HEK293T (cell line): ENCODE measurements at regions not wholly inside any gene's neighbourhood (a gene's known extent, or its start where the extent isn't known, plus 50 kb on each side); places are given as distances from the start of the nearest gene placed in this dataset.

ENCODE experiments used
- CTCF ChIA-PET: fragments of 350-600 bp; formaldehyde crosslinking; extraction: SDS; loops from one replicate; lab custom pipeline; 2021; ENCODE audit warnings: antibody characterized with exemption, inconsistent platforms; lab: Yijun Ruan, JAX
- POLR2A ChIA-PET: fragments of 350-600 bp; formaldehyde crosslinking; extraction: SDS; loops from one replicate; lab custom pipeline; 2020; ENCODE audit warnings: antibody characterized with exemption, inconsistent platforms; lab: Yijun Ruan, JAX
- DNase-seq: peaks from one replicate; pipeline ENCODE4 v3.0.0; 2012; ENCODE audit warnings: mixed read lengths; ENCODE audit errors: extremely low spot score
- ARNT ChIP-seq: fragments of 450-650 bp; IDR thresholded peaks from 2 replicates; pipeline ENCODE4 v1.6.1; 2017; ENCODE audit warnings: mild to moderate bottlenecking
- BHLHE40 ChIP-seq: fragments of 450-650 bp; IDR thresholded peaks from 2 replicates; pipeline ENCODE4 v1.6.1; 2016; ENCODE audit warnings: mild to moderate bottlenecking, moderate library complexity, borderline replicate concordance
- CTBP1 ChIP-seq: fragments of 450-650 bp; IDR thresholded peaks from 2 replicates; pipeline ENCODE4 v1.6.1; 2016; ENCODE audit warnings: borderline replicate concordance
- ELF4 ChIP-seq: fragments of 450-650 bp; IDR thresholded peaks from 2 replicates; pipeline ENCODE4 v1.6.1; 2017; ENCODE audit warnings: antibody characterized with exemption
- FOXA1 ChIP-seq: fragments of 450-650 bp; IDR thresholded peaks from 2 replicates; pipeline ENCODE4 v1.6.1; 2016; ENCODE audit warnings: mild to moderate bottlenecking
- FOXK2 ChIP-seq: fragments of 450-650 bp; IDR thresholded peaks from 2 replicates; pipeline ENCODE4 v1.6.1; 2016; ENCODE audit warnings: mild to moderate bottlenecking
- FOXM1 ChIP-seq: fragments of 450-650 bp; IDR thresholded peaks from 2 replicates; pipeline ENCODE4 v1.6.1; 2017; ENCODE audit warnings: mild to moderate bottlenecking, borderline replicate concordance
- HDGF ChIP-seq: fragments of 450-650 bp; IDR thresholded peaks from 2 replicates; pipeline ENCODE4 v1.6.1; 2017; ENCODE audit warnings: antibody characterized with exemption, borderline replicate concordance
- L3MBTL2 ChIP-seq: fragments of 450-650 bp; conservative IDR thresholded peaks from 2 replicates; pipeline ENCODE4 v1.6.1; 2016; ENCODE audit warnings: mild to moderate bottlenecking
- LEF1 ChIP-seq: fragments of 450-650 bp; IDR thresholded peaks from 2 replicates; pipeline ENCODE4 v1.6.1; 2017; ENCODE audit warnings: mild to moderate bottlenecking, borderline replicate concordance
- NFRKB ChIP-seq: fragments of 450-650 bp; IDR thresholded peaks from 2 replicates; pipeline ENCODE4 v1.6.1; 2016; ENCODE audit warnings: mild to moderate bottlenecking, moderate library complexity
- PKNOX1 ChIP-seq: fragments of 450-650 bp; IDR thresholded peaks from 2 replicates; pipeline ENCODE4 v1.6.1; 2016
- SP1 ChIP-seq: fragments of 450-650 bp; IDR thresholded peaks from 2 replicates; pipeline ENCODE4 v1.6.1; 2017
- SUZ12 ChIP-seq: fragments of 450-650 bp; IDR thresholded peaks from 2 replicates; pipeline ENCODE4 v1.6.1; 2016; ENCODE audit warnings: mild to moderate bottlenecking
- TARDBP ChIP-seq: fragments of 450-650 bp; IDR thresholded peaks from 2 replicates; pipeline ENCODE4 v1.6.1; 2016
- ZNF384 ChIP-seq: fragments of 450-650 bp; IDR thresholded peaks from 2 replicates; pipeline ENCODE4 v1.6.1; 2016

- TF ChIP-seq FOXA1: no peak
- no peak for TF ChIP-seq ZNF384
- no peak for TF ChIP-seq SUZ12
- no peak for TF ChIP-seq ELF4
- TF ChIP-seq BHLHE40: no peak
- no peak for TF ChIP-seq HDGF
- no peak for TF ChIP-seq TARDBP
- TF ChIP-seq LEF1: no peak
- TF ChIP-seq NFRKB: no peak
- no peak for TF ChIP-seq SP1
- TF ChIP-seq L3MBTL2: no peak
- no peak for TF ChIP-seq PKNOX1
- no peak for TF ChIP-seq FOXM1
- no peak for TF ChIP-seq CTBP1
- TF ChIP-seq ARNT: no peak
- no peak for TF ChIP-seq FOXK2
- DNase-seq: no peak
- CTCF ChIA-PET: no interaction called here
- POLR2A ChIA-PET: no interaction called here
Measured at GRCh38 chr2:145655165-145655765, 1135.3 kb upstream of the ZEB2 start.

GRCh38 chr2:145654746-145655145, 1134.8 kb upstream of the ZEB2 start:
- no peak for TF ChIP-seq LEF1
- TF ChIP-seq FOXM1: no peak
- no peak for TF ChIP-seq BHLHE40
- no peak for TF ChIP-seq NFRKB
- no peak for TF ChIP-seq HDGF
- no peak for DNase-seq
- POLR2A ChIA-PET: no interaction called here
- CTCF ChIA-PET: no interaction called here

- CTCF ChIA-PET: no interaction called here
- TF ChIP-seq SP1: no peak
- TF ChIP-seq ELF4: no peak
- no peak for TF ChIP-seq BHLHE40
- TF ChIP-seq LEF1: no peak
- TF ChIP-seq PKNOX1: no peak
- TF ChIP-seq CTBP1: no peak
- no peak for TF ChIP-seq FOXM1
- no peak for TF ChIP-seq SUZ12
- no peak for TF ChIP-seq FOXA1
- no peak for TF ChIP-seq HDGF
- TF ChIP-seq TARDBP: no peak
- TF ChIP-seq ARNT: no peak
- TF ChIP-seq FOXK2: no peak
- no peak for TF ChIP-seq ZNF384
- TF ChIP-seq NFRKB: no peak
- DNase-seq: no peak
- POLR2A ChIA-PET: no interaction called here
Measured at GRCh38 chr2:145654156-145654555, 1134.2 kb upstream of the ZEB2 start.

GRCh38 chr2:145653553-145653952, 1133.6 kb upstream of the ZEB2 start:
- DNase-seq: no peak
- CTCF ChIA-PET: no interaction called here

GRCh38 chr2:145652571-145653545, 1132.9 kb upstream of the ZEB2 start:
- ChIA-PET CTCF (no interaction called here), POLR2A (no interaction called here)
- DNase-seq: no peak
- TF ChIP-seq ARNT (no peak), PKNOX1 (no peak), FOXA1 (no peak), SUZ12 (no peak), ELF4 (no peak), FOXM1 (no peak), BHLHE40 (no peak), FOXK2 (no peak), HDGF (no peak), ZNF384 (no peak)

More at GRCh38 chr2:145653553-145653952, 1133.6 kb upstream of the ZEB2 start:
- TF ChIP-seq ARNT: no peak
- no peak for TF ChIP-seq HDGF
- TF ChIP-seq PKNOX1: no peak
- no peak for TF ChIP-seq SP1
- no peak for TF ChIP-seq FOXM1
- TF ChIP-seq LEF1: no peak
- no peak for TF ChIP-seq BHLHE40
- no peak for TF ChIP-seq NFRKB
- no peak for TF ChIP-seq FOXA1
- TF ChIP-seq ZNF384: no peak
- TF ChIP-seq SUZ12: no peak
- TF ChIP-seq L3MBTL2: no peak
- no peak for TF ChIP-seq ELF4
- TF ChIP-seq CTBP1: no peak
- no peak for TF ChIP-seq FOXK2
- no peak for TF ChIP-seq TARDBP
- POLR2A ChIA-PET: no interaction called here
